ENCODE measurements at regions not wholly inside any gene's neighbourhood (a gene's known extent, or its start where the extent isn't known, plus 50 kb on each side); places are given as distances from the start of the nearest gene placed in this dataset.
"Not testable (repeated sequence)": the region's sequence is repeated elsewhere in the genome, so short reads cannot be mapped to it uniquely, and the experiment has no call there.

- no peak for DNase-seq (ENCODE audit: low spot score)
- FAIRE-seq: no peak
These were observed 135.8 kb upstream of the CENPW start for GRCh38 chr6:126204126-126204525.

GRCh38 chr6:126204598-126204997 is 135.3 kb upstream of the CENPW start:
- no peak for FAIRE-seq
- no peak for DNase-seq (ENCODE audit: low spot score)

GRCh38 chr6:126206504-126207246 is 133.2 kb upstream of the CENPW start:
- no peak for FAIRE-seq

GRCh38 chr6:126210398-126211075 is 129.4 kb upstream of the CENPW start:
- FAIRE-seq (no peak), DNase-seq (ENCODE audit: low spot score) (no peak)

More at GRCh38 chr6:126206504-126207246, 133.2 kb upstream of the CENPW start:
- no peak for DNase-seq (ENCODE audit: low spot score)

- FAIRE-seq: no peak
- no peak for DNase-seq (ENCODE audit: low spot score)
These were observed 122.4 kb upstream of the CENPW start for GRCh38 chr6:126217497-126217896.

GRCh38 chr6:126220901-126221300 is 119.0 kb upstream of the CENPW start:
- not testable (repeated sequence) for FAIRE-seq; DNase-seq (ENCODE audit: low spot score)

GRCh38 chr6:126227833-126228702 is 111.8 kb upstream of the CENPW start:
- no peak for FAIRE-seq

GRCh38 chr6:126232671-126233070 is 107.2 kb upstream of the CENPW start:
- DNase-seq (ENCODE audit: low spot score): no peak
- no peak for FAIRE-seq

More at GRCh38 chr6:126227833-126228702, 111.8 kb upstream of the CENPW start:
- DNase-seq (ENCODE audit: low spot score): no peak

GRCh38 chr6:126233192-126233591 is 106.7 kb upstream of the CENPW start:
- FAIRE-seq (no peak), DNase-seq (ENCODE audit: low spot score) (no peak)

GRCh38 chr6:126235363-126235762 is 104.6 kb upstream of the CENPW start:
- DNase-seq (ENCODE audit: low spot score) (no peak), FAIRE-seq (no peak)

GRCh38 chr6:126245077-126245476 is 94.8 kb upstream of the CENPW start:
- FAIRE-seq (no peak), DNase-seq (ENCODE audit: low spot score) (no peak)

GRCh38 chr6:126252154-126252553 is 87.8 kb upstream of the CENPW start:
- no peak for FAIRE-seq

GRCh38 chr6:126253431-126253830 is 86.5 kb upstream of the CENPW start:
- no peak for DNase-seq (ENCODE audit: low spot score)
- FAIRE-seq: no peak

More at GRCh38 chr6:126252154-126252553, 87.8 kb upstream of the CENPW start:
- DNase-seq (ENCODE audit: low spot score): no peak

GRCh38 chr6:126258150-126258549 is 81.8 kb upstream of the CENPW start:
- no peak for FAIRE-seq
- DNase-seq (ENCODE audit: low spot score): no peak

- DNase-seq (ENCODE audit: low spot score) (no peak), FAIRE-seq (no peak)
These were observed 78.0 kb upstream of the CENPW start for GRCh38 chr6:126261792-126262421.

- no peak for FAIRE-seq
- no peak for DNase-seq (ENCODE audit: low spot score)
These were observed 75.7 kb upstream of the CENPW start for GRCh38 chr6:126264265-126264664.

GRCh38 chr6:126266664-126267063 is 73.3 kb upstream of the CENPW start:
- DNase-seq (ENCODE audit: low spot score) (no peak), FAIRE-seq (no peak)

- DNase-seq (ENCODE audit: low spot score): no peak
- FAIRE-seq: no peak
These were observed 72.3 kb upstream of the CENPW start for GRCh38 chr6:126267626-126268025.

- DNase-seq (ENCODE audit: low spot score): no peak
- no peak for FAIRE-seq
These were observed 71.8 kb upstream of the CENPW start for GRCh38 chr6:126268092-126268491.

- FAIRE-seq (no peak), DNase-seq (ENCODE audit: low spot score) (no peak)
These were observed 59.6 kb upstream of the CENPW start for GRCh38 chr6:126280287-126280686.

GRCh38 chr6:126285871-126286365 is 54.0 kb upstream of the CENPW start:
- DNase-seq (ENCODE audit: low spot score) (no peak), FAIRE-seq (no peak)
